ENCODE measurements at regions not wholly inside any gene's neighbourhood (a gene's known extent, or its start where the extent isn't known, plus 50 kb on each side); places are given as distances from the start of the nearest gene placed in this dataset.
A peak's percentile ranks its signal among the peaks of the same experiment; 100 is the strongest.

DNA sequence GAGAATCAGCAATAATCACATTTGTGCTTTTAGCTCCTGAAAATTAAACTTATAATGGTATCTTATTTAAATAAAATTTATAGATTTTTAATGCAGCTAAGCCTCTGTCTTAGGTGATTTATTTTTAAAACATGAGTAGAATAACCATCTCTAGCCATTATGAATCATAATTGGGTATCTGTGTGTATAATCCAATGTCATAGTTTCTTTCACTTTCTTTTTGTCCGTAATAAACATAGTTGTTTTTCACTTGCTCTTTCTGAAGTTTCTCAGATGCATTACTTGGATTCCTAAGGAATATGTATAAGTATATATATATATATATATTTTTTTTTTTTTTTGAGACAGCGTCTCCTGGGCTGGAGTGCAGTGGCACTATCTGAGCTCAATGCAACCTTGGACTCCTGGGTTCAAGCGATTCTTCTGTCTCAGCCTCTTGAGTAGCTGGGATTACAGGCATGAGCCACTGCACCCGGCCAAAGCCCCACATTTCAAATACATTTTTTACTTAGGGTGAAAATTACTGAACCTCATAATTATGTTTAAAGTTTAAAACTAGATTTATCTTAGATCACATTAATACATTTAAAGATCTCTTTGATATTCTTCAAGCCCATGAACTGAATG lies 377.1 kb downstream of the PRDM9 start:
- POLR2A ChIA-PET: no interaction called here
- Histone ChIP-seq H3K9me3 (no peaks in the 10 kb centered on the region), H3K4me3 (no peak overlapping the region), H3K4me1 (no peaks in the 10 kb centered on the region), H3K27ac (no peak overlapping the region), H3K4me2 (peak overlapping the region; percentile 44)
- CTCF ChIA-PET: no interaction called here
- DNase-seq (ENCODE audit: low read depth in 1 of 2, low spot score in 1 of 2) (no peak), ATAC-seq (no peak), FAIRE-seq (no peak)
- TF ChIP-seq, protein P1, sequence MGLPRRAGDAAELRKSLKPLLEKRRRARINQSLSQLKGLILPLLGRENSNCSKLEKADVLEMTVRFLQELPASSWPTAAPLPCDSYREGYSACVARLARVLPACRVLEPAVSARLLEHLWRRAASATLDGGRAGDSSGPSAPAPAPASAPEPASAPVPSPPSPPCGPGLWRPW (IDR thresholded peaks at IDR 0.05): no peak
- 3% methylated on average over 4 of the region's 4 CpGs for WGBS (ENCODE audit: missing lambda C conversion rate)

GRCh38 chr5:23893561-23893960 lies 386.2 kb downstream of the PRDM9 start:
- Histone ChIP-seq H3K4me1 (no peaks in the 10 kb centered on the region), H3K4me3 (no peak overlapping the region), H3K9me3 (peaks cover 8% of the 10 kb centered on the region; the same call in 1 of the 3 replicates), H3K4me2 (no peak overlapping the region), H3K27ac (no peak overlapping the region)
- ChIA-PET POLR2A (no interaction called here), CTCF (no interaction called here)
- TF ChIP-seq HDAC2 (IDR thresholded peaks at IDR 0.05) (no peak), CEBPB (IDR thresholded peaks at IDR 0.05) (peak; percentile 64 to 79; a peak in 3 of 4 replicates), HOXB13 (CRISPR knock-in tag; IDR thresholded peaks at IDR 0.05; ENCODE audit: low read depth) (no peak), HOXA7 (CRISPR knock-in tag; IDR thresholded peaks at IDR 0.05) (no peak), ZC3H11A (IDR thresholded peaks at IDR 0.05) (no peak)
- TF ChIP-seq, protein P2, sequence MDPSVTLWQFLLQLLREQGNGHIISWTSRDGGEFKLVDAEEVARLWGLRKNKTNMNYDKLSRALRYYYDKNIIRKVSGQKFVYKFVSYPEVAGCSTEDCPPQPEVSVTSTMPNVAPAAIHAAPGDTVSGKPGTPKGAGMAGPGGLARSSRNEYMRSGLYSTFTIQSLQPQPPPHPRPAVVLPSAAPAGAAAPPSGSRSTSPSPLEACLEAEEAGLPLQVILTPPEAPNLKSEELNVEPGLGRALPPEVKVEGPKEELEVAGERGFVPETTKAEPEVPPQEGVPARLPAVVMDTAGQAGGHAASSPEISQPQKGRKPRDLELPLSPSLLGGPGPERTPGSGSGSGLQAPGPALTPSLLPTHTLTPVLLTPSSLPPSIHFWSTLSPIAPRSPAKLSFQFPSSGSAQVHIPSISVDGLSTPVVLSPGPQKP (IDR thresholded peaks at IDR 0.05; ENCODE audit: low read depth, low read length): no peak
- 36% methylated on average over 5 of the region's 5 CpGs for WGBS (ENCODE audit: missing lambda C conversion rate)
- FAIRE-seq (no peak), ATAC-seq (no peak), DNase-seq (ENCODE audit: low read depth in 1 of 2, low spot score in 1 of 2) (no peak)

GRCh38 chr5:23895614-23896013 lies 388.2 kb downstream of the PRDM9 start:
- ATAC-seq (no peak), FAIRE-seq (no peak), DNase-seq (ENCODE audit: low read depth in 1 of 2, low spot score in 1 of 2) (no peak)
- Histone ChIP-seq H3K4me3 (no peak overlapping the region), H3K9me3 (peaks cover 8% of the 10 kb centered on the region; the same call in 1 of the 3 replicates), H3K27ac (no peak overlapping the region), H3K4me1 (no peaks in the 10 kb centered on the region), H3K4me2 (no peak overlapping the region)
- no peak for TF ChIP-seq BHLHE40 (IDR thresholded peaks at IDR 0.05; ENCODE audit: low read depth, low read length)
- TF ChIP-seq POLR2A (IDR thresholded peaks at IDR 0.05; ENCODE audit: low read length): no peak
- TF ChIP-seq ZSCAN20 (CRISPR knock-in tag; IDR thresholded peaks at IDR 0.05): no peak
- no peak for TF ChIP-seq RCOR1 (IDR thresholded peaks at IDR 0.05; ENCODE audit: low read depth, low read length)
- no peak for TF ChIP-seq CBX8 (IDR thresholded peaks at IDR 0.05)
- no peak for TF ChIP-seq FOSL2 (IDR thresholded peaks at IDR 0.05)
- TF ChIP-seq FOSL2 (CRISPR knock-in tag; IDR thresholded peaks at IDR 0.05): no peak
- no peak for TF ChIP-seq ZC3H11A (IDR thresholded peaks at IDR 0.05)
- no peak for TF ChIP-seq SMC3 (IDR thresholded peaks at IDR 0.05)
- TF ChIP-seq ATOH8 (CRISPR knock-in tag; IDR thresholded peaks at IDR 0.05; ENCODE audit: low read depth): no peak
- TF ChIP-seq ESRRA (IDR thresholded peaks at IDR 0.05; ENCODE audit: borderline replicate concordance, low read length): no peak
- no peak for TF ChIP-seq ZNF302 (CRISPR knock-in tag; IDR thresholded peaks at IDR 0.05)
- TF ChIP-seq, protein P2 (IDR thresholded peaks at IDR 0.05; ENCODE audit: low read depth, low read length): no peak
- TF ChIP-seq TFCP2L1 (CRISPR knock-in tag; IDR thresholded peaks at IDR 0.05): no peak
- TF ChIP-seq, protein P1 (IDR thresholded peaks at IDR 0.05): no peak
- TF ChIP-seq CTCF (IDR thresholded peaks at IDR 0.05): no peak
- ChIA-PET CTCF (interaction anchor here (0.8 kb wide), 1 partner anchor 9 kb away, joined by 6 read pairs; no protein-coding TSS in a partner anchor), POLR2A (no interaction called here)
- 34% methylated on average over 4 of the region's 4 CpGs for WGBS (ENCODE audit: missing lambda C conversion rate)
